Neutrophil (primary cell): ENCODE measurements at regions not wholly inside any gene's neighbourhood (a gene's known extent, or its start where the extent isn't known, plus 50 kb on each side); places are given as distances from the start of the nearest gene placed in this dataset.

Experiments used
- H3K27ac ChIP-seq: fragments of 200-600 bp; sonication (generic); 2 replicates; pipeline ENCODE4 v1.5.1; 2016; ENCODE audit warnings: mild to moderate bottlenecking, moderate library complexity
- H3K27me3 ChIP-seq: fragments of 200-600 bp; sonication (generic); 2 replicates; pipeline ENCODE4 v1.6.0; 2016; ENCODE audit warnings: mild to moderate bottlenecking
- H3K36me3 ChIP-seq: fragments of 200-600 bp; sonication (generic); 2 replicates; pipeline ENCODE4 v1.5.1; 2017
- H3K4me1 ChIP-seq, 2 experiments: fragments of 200-600 bp in 1 of 2; sonication (generic) in 1 of 2; 1 replicate in 1 of 2; 2 replicates in 1 of 2; pipeline versions ENCODE4 v1.5.1 to v1.6.1; 2013 to 2016; ENCODE audit warnings: low read depth in 1 of 2, low read length in 1 of 2, mild to moderate bottlenecking in 1 of 2, moderate library complexity in 1 of 2; ENCODE audit not compliant: control insufficient read depth in 1 of 2, insufficient read depth in 1 of 2
- H3K4me3 ChIP-seq, 2 experiments: fragments of 200-600 bp in 1 of 2; sonication (generic) in 1 of 2; 1 replicate in 1 of 2; 2 replicates in 1 of 2; pipeline ENCODE4 v1.5.1; 2013 to 2016; ENCODE audit warnings: low read depth in 1 of 2, low read length in 1 of 2, mild to moderate bottlenecking in 1 of 2, moderate library complexity in 1 of 2
- H3K9me3 ChIP-seq: fragments of 200-600 bp; sonication (generic); 2 replicates; pipeline ENCODE4 v1.5.1; 2016
- TF ChIP-seq, protein P1 (sequence below): fragments of 200-600 bp; sonication (generic); IDR thresholded peaks from 2 replicates; pipeline ENCODE4 v1.5.1; 2016; ENCODE audit warnings: antibody characterized with exemption

GRCh38 chr2:236430584-236430983, 139.0 kb upstream of the ACKR3 start:
- TF ChIP-seq, protein P1, sequence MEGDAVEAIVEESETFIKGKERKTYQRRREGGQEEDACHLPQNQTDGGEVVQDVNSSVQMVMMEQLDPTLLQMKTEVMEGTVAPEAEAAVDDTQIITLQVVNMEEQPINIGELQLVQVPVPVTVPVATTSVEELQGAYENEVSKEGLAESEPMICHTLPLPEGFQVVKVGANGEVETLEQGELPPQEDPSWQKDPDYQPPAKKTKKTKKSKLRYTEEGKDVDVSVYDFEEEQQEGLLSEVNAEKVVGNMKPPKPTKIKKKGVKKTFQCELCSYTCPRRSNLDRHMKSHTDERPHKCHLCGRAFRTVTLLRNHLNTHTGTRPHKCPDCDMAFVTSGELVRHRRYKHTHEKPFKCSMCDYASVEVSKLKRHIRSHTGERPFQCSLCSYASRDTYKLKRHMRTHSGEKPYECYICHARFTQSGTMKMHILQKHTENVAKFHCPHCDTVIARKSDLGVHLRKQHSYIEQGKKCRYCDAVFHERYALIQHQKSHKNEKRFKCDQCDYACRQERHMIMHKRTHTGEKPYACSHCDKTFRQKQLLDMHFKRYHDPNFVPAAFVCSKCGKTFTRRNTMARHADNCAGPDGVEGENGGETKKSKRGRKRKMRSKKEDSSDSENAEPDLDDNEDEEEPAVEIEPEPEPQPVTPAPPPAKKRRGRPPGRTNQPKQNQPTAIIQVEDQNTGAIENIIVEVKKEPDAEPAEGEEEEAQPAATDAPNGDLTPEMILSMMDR, result no peak
- H3K4me3 ChIP-seq, result no peak overlapping the region
- H3K27me3 ChIP-seq, result no peaks in the 10 kb centered on the region
- H3K4me1 ChIP-seq, result no peaks in the 10 kb centered on the region
- no peaks in the 10 kb centered on the region for H3K36me3 ChIP-seq
- no peak overlapping the region for H3K27ac ChIP-seq
- no peaks in the 10 kb centered on the region for H3K9me3 ChIP-seq

- no peak overlapping the region for H3K27ac ChIP-seq
- no peak overlapping the region for H3K4me3 ChIP-seq
- TF ChIP-seq, protein P1, result no peak
Observed at GRCh38 chr2:236434593-236434992, 135.0 kb upstream of the ACKR3 start.

DNA sequence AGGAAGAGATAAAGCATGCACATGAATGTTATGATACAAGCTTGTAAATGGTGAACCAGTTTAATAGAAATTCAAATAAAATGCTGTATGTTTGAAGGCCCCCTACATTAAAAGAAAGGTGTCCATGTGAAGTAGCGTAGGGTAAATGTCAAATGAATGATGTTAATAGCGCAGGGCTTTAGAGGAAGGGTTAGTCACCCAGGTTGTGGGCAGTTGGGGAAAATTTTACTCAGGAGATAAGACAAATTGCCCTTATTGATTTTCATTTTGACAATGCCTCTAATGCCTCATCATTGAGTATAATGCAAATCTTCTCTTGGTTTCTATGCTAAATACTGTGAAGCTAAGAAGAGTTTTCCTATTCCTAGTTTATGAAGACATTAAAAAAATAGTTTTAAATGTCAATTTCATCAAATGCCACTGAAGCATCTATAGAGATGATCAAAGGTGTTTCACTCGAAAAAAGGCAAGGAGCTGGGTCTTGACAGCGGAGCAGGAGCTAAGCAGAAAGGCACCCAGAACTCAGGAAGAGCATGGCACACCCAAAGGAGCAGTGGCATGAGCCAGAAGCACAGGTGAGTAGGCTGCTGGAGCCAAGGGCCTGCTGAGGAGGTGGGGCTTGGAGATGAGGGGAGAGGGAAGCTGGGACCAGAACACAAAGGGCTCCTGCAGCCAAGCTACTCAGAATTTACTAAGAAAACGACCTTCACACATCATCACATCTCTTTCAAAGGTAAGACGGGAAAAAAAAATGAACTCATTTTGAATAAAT, 129.3 kb upstream of the ACKR3 start:
- H3K9me3 ChIP-seq, result no peaks in the 10 kb centered on the region
- H3K4me3 ChIP-seq, result no peak overlapping the region
- no peaks in the 10 kb centered on the region for H3K36me3 ChIP-seq
- peaks cover 6% of the 10 kb centered on the region for H3K27me3 ChIP-seq
- TF ChIP-seq, protein P1, result no peak
- H3K4me1 ChIP-seq, result no peaks in the 10 kb centered on the region
- H3K27ac ChIP-seq, result no peak overlapping the region

More at GRCh38 chr2:236434593-236434992, 135.0 kb upstream of the ACKR3 start:
- no peaks in the 10 kb centered on the region for H3K4me1 ChIP-seq
- no peaks in the 10 kb centered on the region for H3K9me3 ChIP-seq
- no peaks in the 10 kb centered on the region for H3K27me3 ChIP-seq
- no peaks in the 10 kb centered on the region for H3K36me3 ChIP-seq

DNA sequence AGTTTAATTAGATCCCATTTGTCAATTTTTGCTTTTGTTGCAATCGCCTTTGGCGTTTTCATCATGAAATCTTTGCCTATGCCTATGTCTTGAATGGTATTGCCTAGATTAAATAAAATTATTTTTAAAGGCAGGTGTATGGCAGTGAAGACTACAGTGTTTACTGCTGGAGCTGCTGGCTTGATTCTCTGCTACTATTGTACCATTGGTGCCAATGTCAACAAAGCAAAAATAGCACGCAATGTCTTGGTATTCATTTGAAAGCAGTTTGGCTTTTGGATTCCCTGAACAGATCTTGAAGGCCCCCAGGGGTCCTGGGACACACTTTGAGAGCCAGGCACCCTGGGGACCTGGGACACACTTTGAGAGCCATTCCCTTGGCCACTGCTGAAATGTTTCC, 125.4 kb upstream of the ACKR3 start:
- H3K9me3 ChIP-seq, result no peaks in the 10 kb centered on the region
- no peaks in the 10 kb centered on the region for H3K4me1 ChIP-seq
- no peak overlapping the region for H3K4me3 ChIP-seq
- TF ChIP-seq, protein P1, result no peak
- H3K27ac ChIP-seq, result no peak overlapping the region
- peaks cover 6% of the 10 kb centered on the region for H3K27me3 ChIP-seq
- no peaks in the 10 kb centered on the region for H3K36me3 ChIP-seq

DNA sequence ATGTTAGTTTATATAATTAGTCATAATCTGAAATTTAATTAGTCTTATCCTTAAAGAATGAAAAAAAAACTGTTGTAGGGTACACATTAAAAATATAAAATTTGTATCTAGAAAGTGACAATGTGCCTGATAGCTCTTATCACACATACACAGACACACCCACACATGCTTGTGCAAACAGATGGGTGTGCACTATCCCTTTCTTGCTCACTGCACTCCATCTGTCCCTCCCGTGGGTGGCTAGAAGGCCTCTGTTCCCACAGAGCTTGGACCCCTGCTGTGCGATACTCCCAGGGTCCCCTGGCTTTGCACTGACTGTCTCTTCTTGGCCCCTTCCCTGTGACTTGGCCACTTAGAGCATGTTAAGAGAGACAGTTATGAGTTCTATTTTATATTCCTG, 123.9 kb upstream of the ACKR3 start:
- Histone ChIP-seq H3K27ac (no peak overlapping the region), H3K9me3 (no peaks in the 10 kb centered on the region), H3K27me3 (peaks cover 6% of the 10 kb centered on the region), H3K4me3 (no peak overlapping the region), H3K4me1 (no peaks in the 10 kb centered on the region), H3K36me3 (no peaks in the 10 kb centered on the region)
- TF ChIP-seq, protein P1, result no peak
